Activated T-cell treated with anti-CD3 and anti-CD28 coated beads, Interleukin-2, amount 50 U/mL, for 48 hours (primary cell): ENCODE measurements at regions not wholly inside any gene's neighbourhood (a gene's known extent, or its start where the extent isn't known, plus 50 kb on each side); places are given as distances from the start of the nearest gene placed in this dataset.
"Not testable (repeated sequence)": the region's sequence is repeated elsewhere in the genome, so short reads cannot be mapped to it uniquely, and the experiment has no call there.

Experiments used
- DNase-seq, 2 experiments: peaks; one replicate each; pipeline ENCODE4 v3.0.0-alpha.2; 2020

DNA sequence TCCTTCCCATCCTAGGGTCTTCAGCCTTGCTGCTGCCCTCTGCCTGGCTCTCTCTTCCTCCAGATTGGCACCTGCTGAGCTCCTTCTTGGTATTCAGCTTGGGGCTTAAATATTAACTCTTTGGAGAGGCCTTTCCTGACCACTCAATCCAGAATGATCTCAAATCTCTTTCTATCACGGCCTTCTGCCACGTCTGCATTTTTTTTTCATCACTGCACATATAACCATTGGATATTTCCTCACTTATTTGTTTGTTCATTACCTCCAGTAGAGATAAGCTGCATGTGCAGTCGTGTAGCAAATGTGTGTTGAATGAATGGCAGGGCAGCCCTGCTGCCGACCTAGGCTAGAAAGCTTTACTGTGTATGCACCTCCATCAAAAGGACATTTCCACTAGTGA lies 51.6 kb upstream of the MPP7 start:
- DNase-seq: no peak

DNA sequence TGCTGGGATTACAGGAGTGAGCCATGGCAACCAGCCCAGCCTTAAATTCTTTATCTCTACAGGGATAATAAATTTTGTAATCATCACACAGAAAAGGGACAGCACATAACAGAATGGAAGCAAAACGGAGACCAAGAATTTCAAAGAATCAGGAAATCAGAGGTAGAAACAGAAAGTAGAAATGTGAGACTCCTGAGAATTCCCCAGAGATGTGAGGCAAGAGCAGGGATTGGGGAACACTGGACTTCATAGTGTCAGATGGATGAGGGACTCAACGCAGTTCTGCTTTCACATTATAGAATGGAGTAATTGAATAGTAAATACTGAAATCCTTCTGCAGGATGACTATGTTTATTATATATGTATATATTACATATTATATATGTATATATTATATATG lies 52.5 kb upstream of the MPP7 start:
- no peak for DNase-seq

DNA sequence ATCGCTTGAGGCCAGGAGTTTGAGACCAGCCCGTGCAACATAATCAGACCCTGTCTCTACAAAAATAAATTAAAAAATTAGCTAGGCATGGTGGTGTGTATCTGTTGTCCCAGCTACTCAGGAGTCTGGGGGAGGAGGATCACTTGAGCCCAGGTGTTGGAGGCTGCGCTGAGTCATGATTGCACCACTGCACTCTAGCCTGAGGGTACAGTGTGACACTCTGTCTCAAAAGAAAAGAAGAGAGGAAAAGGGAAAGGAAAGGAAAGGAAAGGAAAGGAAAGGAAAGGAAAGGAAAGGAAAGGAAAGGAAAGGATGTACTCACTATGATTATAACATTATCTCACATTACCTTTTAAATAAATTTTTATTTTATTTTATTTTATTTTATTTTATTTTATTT lies 56.5 kb upstream of the MPP7 start:
- no peak for DNase-seq

DNA sequence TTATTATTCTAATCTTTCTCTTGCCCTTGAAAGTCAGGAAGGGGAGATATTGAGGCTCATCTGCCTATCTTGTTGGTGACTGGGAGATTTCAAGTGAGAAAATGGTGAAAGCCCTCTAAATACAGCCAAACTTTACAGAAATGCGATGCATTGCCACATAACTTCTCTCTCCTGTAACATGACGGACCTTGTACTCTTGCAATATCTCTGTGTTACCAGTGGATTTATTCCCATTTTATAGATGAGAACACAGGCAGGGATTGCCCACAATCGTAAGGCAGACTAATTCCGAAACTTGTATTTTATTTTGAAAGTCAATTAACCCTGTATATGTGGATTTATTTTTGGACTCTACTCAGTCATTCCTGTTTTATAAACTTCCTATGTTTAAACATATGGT lies 57.3 kb upstream of the MPP7 start:
- DNase-seq: no peak

DNA sequence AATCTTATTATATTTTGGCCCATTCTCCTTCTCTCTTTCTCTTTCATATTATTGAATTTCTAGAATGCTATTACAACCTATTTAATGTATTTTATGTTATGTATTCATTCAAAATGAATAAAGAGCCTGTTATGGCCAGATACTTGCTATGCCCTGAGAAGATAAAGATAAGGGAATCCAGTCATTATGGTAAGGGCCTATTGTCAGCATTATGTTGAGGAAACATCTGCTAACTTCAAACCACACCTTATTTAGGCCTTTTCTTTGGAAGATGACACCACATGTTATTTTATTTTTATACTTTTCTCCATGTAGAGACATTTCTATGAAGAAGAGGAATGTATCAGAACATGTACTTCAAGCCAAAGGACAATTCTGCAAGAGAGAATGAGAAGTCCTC lies 60.5 kb upstream of the MPP7 start:
- no peak for DNase-seq

DNA sequence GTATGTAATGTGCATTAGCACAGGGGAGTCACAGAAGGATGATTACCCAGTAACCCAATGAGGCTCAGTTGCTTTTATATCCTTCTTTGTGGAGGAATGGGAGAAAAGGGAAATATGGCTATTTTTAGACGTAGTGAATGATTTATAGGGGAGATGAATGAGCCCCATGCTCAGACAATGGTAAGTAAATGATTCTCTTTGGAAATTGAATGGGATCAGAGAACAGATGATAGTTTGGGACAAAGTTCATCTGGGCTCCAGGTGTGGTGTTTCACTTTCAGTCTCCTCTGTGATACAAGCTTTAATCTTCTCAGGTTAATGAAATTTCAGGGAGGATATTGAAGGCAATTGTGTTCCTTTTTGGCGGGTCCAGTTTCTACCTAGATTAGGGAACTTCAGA lies 63.0 kb upstream of the MPP7 start:
- no peak for DNase-seq

DNA sequence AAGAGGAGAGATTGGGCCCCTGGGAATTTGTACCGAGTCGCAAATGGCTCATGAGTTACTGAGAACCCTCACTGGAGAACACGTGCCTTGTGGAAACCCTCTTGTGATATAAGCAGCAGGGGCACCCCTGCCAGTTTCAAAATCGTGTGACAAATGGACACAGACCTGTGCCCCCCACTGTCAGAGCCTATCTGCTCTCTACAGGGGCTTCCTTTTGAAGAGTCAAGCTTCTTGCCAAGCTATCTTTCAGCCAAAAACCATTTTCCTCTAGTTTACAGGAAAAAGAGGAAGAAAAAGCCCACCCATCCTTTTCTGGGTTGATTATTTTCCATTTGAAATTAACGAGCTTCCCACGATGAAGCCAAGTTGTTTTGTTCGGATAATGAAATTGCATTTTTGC lies 64.1 kb upstream of the MPP7 start:
- no peak for DNase-seq

DNA sequence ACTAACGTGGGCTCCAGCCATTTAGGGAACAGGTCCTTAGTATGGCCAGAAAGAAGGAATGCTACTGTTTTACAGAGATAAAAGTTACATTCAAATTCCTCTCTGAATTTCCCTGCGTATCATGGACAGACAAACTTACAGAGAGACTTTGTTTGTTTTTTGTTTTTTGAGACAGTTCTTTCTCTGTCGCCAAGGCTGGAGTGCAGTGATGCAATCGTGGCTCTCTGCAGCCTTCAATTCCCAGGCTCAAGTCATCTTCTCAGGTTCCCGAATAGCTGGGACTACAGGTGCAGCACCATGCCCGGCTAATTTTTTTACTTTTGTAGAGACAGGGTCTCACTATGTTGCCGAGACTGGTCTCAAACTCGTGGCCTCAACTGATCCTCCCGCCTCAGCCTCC lies 64.5 kb upstream of the MPP7 start:
- DNase-seq: peak in 1 of 2 experiments; percentile 36

DNA sequence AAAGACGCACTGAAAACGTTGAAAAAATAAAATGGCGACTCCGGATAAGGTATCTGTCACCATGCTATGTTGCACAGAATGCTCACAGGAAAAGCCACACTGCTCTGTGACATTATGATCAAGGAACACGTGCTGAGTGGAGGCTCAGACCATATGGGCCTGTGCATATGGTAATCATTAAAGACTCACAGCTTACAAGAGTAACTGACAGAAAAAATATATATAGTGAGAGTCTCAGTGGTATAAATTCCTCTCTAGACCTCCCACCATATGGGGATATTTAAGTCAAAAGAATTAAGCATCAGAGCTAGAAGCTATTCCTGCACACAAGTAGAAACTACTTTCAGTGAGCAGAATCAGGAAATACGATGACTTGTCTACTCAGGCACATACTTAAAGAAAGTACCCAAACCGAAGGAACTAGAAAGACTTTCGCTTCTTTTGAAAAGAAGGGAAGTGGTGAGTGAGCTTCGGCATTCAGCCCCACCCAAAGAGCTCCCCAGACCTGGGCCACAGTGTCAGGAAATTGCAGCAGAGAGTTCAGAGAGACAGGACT lies 65.1 kb upstream of the MPP7 start:
- peak; percentile 59 to 69 for DNase-seq

DNA sequence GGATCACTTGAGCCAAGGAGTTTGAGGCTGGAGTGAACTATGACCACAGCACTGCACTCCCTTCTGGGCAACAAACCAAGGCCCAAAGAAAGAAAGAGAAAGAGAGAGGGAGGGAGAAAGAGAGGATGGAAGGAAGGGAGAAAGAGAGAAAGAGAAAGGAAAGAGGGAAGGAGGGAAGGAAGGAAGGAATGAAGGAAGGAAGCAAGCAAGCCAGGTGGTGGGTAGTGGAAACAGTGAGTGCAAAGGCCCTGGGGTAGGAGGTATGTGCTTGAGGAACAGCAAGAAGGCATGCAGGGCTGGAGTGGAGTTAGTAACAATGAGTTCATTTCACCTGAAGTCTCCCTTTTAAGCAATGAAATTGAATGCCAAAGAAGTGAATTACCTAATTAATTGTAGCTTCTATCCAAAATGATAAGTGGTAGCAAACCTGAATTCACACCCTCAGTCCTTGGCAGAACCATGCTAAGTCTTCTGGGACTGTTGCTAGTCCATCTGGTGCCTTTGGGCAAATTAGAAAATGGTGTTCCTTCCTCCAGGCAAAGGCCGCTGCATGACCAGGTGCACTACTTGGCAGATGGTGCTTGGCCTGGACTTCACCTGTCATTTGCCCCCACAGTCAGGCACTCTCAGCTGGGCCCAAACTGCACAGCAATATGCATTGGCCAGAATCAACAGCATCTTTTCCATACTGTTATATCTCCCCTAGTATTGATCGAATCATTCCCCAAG lies 67.4 kb upstream of the MPP7 start:
- no peak for DNase-seq

DNA sequence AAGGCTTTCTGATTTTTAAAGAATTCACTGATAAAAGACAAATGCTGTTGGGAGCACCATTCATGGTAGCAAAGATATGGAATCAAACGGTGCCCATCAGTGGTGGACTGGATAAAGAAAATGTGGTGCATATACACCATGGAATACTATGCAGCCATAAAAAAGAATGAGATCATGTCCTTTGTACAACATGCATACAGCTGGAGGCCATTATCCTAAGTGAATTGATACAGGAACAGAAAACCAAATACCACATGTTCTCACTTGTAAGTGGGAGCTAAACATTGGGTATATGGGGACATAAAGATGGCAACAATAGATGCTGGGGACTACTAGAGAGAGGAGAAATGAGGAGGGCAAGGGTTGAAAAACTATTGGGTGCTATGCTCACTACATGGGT lies 68.8 kb upstream of the MPP7 start:
- DNase-seq: not testable (repeated sequence)

DNA sequence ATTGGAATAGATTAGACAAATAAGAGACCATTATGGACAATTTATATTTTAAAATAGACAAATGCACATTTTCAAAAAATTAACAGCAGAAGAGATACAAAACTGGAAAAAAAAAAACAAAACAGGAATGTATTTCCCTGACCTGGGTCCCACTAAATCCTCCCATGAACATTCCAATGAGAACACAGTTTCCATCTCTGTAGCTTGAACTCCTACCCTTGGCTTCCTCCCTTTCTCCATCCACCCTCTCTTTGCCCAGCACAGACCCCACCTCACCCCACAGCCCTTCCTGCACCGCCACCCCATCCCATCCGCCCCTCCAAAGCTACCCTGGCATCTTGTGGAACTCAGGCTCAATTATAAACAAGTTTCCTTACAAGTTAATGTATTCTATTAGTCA lies 71.2 kb upstream of the MPP7 start:
- no peak for DNase-seq

DNA sequence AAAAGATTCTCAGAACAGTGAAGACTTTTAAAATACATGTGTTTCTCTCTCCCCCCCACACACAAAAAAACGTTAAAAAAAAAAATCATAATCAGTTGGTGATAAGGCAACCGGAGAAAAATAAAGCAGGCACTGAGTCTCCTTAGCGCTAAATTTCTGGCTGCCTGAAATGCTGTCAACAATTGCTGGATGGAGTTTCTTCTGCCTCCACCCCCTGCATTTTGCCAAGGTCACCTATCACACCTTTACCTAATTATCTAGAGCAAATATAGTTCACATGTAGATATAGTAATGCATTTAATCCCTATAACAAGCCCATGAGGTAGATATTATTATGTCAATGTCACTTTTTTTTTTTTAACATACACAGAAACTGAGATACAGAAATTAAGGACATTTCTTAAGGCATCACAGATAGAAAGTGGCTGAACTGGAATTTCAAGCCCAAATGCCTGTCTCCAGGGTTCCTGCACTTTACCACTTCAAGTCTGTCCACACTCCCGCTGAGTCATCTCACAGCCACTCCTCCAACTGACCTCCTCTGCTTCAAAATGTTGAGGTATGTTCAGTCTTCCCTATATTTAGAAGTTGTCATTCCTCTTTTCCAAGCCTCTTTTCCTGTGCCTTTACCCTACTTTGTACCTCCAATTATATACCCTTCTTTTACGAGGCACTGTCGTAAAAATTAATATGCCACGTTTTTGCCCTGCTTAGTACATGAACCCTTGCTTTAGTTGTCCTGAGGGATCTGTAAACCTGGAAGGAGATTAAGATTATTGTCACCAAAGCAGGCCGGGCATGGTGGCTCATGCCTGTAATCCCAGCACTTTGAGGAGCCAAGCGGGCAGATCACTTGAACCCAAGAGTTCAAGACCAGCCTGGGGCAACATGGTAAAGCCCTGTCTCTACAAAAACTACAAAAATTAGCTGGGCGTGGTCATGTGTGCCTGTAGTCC lies 72.8 kb upstream of the MPP7 start:
- no peak for DNase-seq

DNA sequence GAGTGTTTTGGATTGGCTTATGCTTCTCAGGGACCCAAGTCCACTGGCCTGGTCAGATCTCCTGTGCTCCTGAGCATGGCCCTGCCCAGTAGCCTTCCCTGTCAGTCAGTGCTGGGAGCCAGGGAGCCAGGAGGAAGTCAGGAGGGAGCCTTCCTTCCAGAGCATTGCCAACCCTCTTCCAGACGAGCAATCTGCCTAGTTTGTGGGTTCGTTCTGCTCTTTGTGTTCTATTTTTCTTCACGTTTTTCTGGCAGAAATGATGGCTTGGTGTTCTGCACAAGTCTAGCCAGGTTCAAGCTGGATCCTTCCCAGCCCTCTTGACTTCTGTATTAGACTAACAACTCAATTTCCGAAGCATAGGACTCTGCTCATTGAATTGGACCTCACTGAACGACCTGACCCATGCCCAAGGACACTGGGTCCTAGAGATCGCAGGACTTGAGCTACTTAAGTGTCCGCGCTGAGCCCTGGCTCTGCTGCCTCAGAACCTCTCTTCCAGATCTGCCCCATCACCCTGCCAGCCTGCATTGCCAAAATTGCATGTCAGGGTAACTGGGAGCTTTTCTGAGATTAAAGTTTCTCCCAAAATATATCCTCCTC lies 76.2 kb upstream of the MPP7 start:
- DNase-seq: no peak

DNA sequence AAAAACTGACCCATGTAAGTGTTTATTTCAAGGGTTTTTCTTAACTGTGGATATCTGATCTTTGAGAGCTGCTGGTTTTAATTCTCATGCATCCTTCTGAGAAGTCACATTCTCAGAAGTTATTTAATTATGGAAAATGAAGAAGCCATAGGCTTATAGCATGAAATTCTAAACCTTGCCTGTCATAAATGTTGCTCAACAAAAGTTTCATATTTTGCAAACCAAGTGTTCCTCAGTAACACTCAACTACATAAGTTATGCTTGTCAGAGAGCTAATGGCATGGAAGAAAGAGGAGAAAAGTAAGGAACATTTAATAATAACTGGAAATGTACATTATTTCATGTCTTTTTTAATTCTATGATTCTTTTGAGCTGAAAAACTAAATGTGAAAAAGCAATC lies 78.6 kb upstream of the MPP7 start:
- DNase-seq: no peak

DNA sequence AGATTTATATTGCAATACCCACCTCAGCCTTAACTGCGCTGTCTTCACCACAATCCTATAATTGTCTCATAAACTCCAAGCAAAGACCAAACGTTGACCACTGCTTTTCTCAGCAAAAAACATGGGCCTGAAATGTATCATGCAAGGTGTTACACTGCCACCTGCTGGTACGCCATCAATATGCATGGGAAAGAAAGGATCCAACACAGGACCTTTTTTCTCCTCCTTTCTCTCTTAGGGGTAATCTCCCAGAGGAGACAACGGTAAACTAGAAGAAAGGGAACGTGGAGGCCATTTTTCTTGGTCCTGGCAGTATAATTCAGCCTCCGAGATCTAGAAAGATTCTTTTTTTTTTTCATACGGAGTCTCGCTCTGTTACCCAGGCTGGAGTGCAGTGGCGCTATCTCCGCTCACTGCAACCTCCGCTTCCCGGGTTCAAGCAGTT lies 79.1 kb upstream of the MPP7 start:
- DNase-seq: peak; percentile 89 to 92

DNA sequence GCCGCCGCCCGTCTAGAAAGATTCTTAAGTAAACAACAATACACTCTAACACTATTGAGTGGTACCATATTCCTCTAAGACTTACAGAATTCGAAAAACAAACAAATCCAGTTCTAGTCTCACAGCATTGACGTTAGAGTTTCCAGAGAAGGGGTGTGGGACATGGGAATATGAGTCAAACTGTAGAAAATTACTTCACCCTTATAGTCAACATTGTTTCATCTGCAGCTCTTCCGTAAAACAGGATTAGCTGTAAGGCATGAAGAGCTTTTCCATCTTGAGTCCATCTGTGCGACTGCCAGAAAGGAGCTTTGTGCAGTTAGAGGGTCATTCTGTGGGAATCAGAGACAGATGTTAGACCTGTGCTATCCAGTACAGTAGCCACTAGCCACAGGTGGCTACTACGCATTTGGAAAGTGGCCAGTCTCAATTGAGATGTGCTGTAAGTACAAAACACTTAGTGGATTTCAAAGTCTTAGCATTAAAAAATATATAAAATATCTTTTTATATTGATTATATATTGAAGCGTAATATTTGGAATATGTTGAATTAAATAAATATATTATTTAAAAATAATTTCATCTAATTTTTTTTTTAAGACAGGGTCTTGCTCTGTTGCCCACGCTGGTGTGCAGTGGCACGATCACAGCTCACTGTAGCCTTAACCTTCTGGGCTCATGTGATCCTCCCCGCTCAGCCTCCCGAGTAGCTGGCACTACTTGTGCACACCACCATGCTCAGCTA lies 79.8 kb upstream of the MPP7 start:
- no peak for DNase-seq

DNA sequence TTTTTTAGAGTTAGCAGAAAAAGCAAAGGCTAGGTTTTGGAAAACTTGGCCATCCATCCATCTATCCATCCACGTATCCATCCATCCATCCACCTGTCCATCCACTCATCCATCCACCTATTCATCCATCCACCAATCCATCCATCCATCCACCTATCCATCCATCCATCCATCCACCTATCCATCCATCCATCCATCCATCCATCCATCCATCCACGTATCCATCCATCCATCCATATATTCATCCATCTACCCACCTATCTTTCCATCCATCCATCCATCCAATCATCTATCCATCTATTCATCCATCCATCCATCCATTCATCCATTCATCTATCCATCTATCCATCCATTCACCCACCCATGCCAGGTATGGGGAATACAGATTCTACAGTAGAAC lies 81.7 kb upstream of the MPP7 start:
- DNase-seq: no peak

DNA sequence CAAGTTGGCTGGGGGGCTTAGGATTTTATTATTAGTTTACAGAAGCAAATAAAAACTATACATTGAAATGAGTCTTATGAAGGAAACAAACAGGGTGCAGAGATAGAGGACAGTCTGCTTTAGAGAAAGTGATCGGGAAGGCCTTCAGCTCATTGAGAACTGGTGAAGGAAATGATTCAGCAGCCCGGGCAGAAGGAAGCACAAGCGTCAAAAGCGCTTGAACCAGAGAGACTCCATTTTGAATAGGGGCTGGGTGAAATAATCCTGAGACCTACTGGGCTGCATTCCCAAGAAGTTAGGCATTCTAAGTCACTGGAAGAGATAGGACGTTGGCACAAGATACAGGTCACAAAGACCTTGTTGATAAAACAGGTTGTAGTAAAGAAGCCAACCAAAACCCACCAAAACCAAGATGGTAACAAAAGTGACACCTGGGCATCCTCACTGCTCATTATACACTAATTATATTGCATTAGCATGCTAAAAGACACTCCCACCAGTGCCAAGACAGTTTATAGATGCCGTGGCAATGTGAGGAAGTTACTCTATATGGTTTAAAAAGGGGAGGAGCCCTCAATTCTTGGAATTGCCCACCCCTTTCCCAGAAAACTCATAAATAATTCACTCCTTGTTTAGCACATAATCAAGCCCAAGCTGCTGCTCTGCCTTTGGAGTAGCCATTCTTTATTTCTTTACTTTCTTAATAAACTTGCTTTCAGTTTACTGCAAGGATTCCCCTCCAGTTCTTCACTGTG lies 83.1 kb upstream of the MPP7 start:
- no peak for DNase-seq

DNA sequence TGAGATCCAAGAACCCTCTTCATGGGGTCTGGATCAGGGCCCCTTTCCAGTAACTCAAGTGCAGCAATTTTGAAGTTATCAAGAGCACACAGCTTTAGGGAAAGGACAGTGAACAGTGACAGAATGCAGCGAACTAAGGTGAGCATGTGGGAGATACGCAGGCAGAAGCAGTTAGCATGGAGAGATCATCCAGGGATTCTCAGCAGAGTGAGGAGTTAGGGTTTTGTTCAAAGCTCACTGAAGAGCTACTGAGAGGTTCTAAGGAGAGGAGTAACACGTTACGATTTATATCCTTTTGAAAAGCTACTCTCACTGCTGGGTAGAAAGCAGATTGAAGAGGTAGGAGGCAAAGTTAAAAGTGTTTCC lies 83.6 kb upstream of the MPP7 start:
- DNase-seq: no peak

DNA sequence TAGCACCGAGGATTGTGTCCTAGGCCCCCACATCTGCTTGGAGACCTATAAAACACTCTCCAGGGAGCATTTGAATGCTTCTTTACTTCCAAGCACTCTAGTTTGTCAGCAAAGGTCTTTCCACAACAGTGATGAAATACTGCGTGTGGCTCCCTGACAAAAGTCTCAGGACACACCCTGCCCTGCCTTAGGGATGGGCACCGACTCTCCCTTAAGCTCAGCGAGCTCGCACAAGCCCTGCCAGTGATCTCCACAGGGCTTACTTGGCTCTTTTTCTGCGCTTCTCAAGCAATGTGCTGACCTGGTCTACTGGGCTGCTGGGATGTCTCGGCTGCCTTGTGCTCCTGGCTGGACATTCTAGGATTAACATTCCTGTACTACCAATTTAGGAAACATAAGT lies 84.3 kb upstream of the MPP7 start:
- DNase-seq: no peak

DNA sequence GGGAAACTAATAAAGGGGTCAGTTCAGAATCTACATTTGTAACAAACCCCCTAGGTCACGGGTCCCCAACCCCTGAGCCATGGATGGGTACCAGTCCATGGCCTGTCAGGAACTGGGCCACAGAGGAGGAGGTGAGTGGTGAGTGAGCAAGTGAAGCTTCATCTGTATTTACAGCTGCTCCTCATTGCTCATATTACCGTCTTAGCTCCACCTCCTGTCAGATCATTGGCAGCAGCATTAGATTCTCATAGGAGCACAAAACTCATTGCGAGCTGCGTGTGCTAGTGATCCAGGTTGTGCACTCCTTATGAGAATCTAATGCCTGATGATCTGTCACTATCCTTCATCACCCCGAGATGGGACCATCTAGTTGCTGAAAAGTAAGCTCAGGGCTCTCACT lies 88.4 kb upstream of the MPP7 start:
- no peak for DNase-seq
